Stimulated activated CD4-positive, alpha-beta T cell treated with anti-CD3 and anti-CD28 coated beads, TNF-alpha, amount 100 ng/mL, for 48 hours (primary cell): ENCODE measurements at regions not wholly inside any gene's neighbourhood (a gene's known extent, or its start where the extent isn't known, plus 50 kb on each side); places are given as distances from the start of the nearest gene placed in this dataset.
"Not testable (repeated sequence)": the region's sequence is repeated elsewhere in the genome, so short reads cannot be mapped to it uniquely, and the experiment has no call there.

Experiments
- DNase-seq, 3 donors: peaks; one replicate each; pipeline ENCODE4 v3.0.0-alpha.2; 2020; ENCODE audit warnings: low read depth in 3 of 3

DNA sequence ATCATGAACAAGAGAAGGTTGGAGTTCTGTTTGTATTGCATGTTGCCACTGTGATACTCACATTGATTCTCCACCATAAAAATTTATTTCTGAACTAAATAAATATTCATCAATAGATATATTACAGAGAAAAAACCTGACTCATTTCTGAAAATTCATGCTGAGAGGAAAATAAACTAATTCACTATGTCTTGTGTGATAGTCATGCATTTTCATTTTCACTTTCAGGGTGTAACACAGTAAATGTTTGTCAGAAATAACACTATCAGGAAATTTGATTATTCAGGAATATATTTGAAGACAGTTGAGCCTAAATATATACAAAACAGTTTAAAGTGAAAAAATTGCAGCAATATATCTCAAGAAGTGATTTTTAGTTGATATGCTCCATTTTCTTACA is 335.2 kb downstream of the KCNJ3 start:
- DNase-seq, result no peak

DNA sequence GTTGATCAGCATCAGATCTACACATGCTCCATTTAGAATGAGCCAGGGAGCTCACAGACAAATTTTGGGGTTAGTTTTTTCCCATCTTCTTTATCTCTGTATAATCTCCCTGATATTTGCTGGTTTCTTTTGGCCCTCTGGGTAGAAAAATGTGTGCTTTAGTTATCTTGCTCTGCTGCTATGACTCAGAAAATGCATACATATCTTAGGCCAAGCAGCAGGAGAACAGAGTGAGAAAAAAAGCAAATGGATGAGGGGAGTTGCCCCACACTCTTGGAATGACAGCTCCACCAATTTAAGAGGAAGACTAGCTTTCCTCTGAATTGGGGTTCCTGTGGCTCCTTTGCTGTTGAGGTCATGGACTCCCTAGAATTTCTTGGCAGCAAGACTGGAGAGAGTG is 331.8 kb downstream of the KCNJ3 start:
- no peak for DNase-seq

DNA sequence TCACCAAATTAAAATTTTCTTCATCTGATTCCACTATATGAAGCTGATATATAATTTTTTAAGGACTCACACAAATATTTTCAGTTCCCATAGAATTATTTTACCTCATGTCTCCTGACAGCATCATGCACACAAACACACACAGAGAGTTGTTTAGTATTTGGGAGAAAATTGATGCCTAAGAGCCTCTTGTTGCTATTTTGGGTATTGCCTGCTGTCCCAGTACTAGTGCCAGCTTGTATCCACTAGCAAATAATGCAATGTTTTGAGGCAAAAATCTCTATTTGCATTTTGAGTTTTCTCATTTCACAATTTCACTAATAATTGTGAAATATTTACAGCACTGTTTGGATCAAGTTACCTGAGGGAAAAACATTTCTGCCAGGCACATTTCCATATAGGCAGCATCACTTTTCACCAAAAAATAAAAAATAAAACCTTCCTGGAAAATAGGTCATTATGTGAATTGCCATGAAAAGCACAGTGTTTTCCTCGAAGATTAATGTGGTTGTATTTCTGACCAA is 328.2 kb downstream of the KCNJ3 start:
- no peak for DNase-seq

DNA sequence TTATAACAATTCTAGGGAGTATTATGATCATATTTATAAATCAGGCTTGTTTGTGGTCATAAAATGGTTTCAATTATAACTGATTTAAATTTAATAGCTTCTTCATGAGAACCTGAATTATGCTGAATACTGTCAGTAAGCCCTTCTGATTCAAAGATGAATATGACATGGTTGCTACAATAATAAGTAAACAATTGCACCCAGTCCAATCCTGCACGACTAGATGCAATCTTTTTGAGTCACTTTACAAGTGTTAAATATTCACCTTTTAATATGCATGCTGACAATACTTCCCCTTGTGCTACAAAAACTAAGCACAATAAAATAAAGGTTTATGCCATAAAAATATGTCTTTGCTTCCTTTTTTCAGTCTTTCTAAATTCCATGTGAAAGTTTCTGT is 325.2 kb downstream of the KCNJ3 start:
- DNase-seq, result no peak

DNA sequence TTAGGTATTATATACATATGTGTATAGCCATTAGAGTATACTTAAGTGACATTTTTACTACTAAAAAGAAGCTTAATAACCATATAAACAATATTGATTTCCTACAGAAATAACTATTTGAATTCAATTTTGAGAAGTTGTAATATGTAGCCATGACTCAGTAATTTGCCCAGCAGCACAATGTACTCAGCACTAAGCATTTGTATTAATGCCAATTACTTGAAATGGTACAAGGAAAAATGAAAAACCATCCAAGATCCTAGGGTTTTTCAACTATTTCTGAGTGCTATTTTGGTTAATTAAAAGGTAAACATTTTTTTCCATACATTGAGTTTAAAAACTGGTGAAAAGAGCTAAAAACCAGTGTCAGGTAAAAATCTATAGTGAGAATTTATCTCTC is 324.0 kb downstream of the KCNJ3 start:
- no peak for DNase-seq

DNA sequence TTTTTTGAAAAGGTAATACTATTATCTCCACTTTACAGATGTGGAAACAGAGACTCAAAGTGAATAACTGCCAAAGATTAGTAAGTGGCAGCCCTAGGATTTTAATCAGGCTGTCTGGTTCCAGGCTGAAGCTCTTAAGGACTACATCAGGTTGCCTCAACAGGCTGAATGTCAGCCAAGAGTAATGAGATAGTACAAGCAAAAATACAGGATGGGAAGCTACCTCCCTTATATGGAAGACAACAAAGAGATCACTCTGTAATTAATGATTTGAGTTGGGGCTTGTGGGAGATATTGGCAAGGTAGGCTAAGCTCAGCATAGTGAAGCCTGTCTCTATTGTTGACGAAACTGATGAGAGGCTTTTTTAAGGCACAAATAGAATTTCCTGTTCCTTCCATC is 323.1 kb downstream of the KCNJ3 start:
- no peak for DNase-seq

DNA sequence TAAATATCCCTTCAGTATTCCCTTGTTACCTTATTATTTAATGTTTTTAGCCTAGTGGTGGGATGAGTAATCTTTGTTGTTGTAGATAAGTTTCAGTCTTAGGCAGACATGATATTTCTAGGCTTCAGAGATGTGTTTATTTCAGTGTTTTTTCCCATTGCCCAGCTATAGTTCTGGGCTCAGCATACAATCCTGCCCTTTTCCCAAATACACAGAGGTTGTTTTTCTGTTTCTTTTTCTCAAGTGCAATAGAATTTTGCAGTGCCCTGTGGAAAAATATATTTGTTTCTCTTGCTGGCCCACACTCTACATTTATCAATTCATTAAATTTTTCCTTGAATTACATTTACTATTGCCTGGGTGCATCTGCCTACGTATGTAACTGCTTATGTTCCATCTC is 321.8 kb downstream of the KCNJ3 start:
- DNase-seq, result no peak

DNA sequence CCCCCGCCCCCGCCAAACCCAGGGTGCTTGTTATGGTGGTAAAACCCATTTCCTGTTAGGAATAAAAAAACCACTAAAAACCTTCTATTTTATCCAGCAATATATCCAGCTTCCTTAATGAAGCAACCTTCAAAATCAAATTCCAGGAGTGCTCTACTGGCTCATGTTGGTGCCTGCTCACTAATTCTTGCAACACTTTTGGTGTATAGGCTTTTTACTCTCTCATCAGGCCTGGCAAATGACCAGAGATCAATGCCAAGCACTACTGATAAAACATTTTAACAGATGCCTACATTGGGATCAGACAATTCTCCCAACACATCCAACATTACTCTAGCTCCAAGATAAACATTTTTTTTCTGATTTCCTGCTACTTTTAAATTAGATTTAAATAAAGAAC is 312.4 kb downstream of the KCNJ3 start:
- DNase-seq, result no peak

DNA sequence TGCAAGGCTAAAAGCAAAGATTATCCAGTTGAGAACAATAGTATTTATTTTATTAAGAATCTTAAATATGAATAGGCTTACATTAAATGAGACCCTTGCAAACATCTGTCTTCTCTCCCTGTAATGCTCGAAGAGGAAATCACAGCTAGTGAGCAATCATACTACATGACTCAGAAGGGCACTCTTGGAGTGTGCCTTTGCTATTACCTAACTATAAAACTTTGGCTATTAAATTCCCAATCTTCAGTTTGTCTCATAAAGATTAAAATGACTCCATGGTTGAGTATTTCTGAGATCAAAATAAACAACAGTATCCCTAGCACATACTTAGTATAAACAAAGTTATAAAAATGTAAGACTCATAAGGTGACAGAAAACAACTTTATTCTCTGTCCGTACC is 296.9 kb downstream of the KCNJ3 start:
- DNase-seq, result no peak

DNA sequence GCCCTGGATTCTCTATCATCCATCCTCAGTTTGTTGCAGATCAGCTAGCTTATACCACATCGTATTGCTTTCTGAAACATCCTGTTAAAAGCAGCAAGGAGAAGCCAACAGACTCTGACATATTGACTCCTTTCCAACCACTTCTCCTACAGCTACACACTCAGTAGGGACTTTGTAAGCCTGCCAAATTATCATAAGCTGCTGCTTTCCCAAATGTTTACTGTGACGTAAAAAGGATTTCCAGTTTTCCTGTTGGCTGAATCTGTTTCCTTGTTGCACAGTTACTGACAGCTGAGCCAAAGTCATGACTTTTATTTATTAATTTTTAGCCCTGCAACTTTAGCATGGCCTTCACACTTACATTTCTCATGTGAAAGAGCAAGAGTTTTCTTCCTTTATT is 294.3 kb downstream of the KCNJ3 start:
- no peak for DNase-seq

DNA sequence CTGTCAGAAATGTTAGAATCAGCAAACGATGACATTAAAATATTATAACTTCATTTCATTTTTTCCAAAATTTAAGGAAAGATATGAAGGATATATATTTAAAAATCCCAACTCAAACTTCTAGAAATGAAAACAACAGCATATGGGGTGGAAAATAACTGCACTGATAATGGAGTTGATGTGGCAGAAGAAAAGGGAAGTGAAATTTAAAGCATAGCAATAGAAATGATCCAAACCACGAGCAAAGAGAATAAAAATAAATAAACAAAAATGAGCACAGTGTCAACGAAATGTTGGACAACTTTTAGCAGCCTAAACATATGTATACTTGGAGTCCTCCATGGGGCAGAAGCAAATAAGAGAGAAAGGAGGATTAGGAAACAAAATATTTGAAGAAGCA is 280.2 kb downstream of the KCNJ3 start:
- no peak for DNase-seq

DNA sequence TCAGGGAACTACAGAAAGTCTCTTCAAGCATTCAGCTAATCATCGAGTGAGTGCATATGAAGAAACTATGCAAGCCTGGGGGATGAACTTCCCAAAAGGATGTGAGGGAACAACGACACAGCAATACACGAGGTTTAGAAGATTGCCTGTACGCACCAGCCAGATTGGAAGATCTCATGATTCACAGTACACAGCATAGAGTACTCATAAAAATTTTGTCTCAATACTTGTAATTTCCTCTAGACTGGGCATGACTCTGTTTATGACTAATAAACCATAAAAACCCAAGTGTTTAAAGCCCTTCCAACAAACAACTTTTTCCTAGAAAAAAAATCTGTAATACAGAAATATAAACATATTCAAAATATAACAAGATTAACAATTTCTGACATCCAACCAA is 279.7 kb downstream of the KCNJ3 start:
- no peak for DNase-seq

DNA sequence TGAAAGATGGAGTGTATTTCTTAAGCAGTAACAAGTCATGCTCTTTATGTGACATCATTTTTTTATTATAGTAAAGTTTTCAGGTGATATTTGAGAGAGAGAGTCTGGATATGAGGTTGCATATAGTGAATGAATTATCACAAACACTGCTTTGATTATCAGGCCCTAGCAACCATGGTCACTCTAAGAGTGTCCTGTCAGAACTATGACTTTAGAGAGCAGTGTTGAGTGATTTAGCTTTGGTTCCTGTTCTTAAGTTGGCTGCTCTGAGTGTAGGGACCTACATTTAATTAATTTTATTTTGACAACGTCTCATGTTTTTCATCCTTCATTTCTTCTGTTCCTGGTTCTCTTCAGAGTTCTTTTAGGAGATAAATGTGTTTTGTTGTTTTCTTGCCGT is 275.5 kb downstream of the KCNJ3 start:
- DNase-seq, result no peak

DNA sequence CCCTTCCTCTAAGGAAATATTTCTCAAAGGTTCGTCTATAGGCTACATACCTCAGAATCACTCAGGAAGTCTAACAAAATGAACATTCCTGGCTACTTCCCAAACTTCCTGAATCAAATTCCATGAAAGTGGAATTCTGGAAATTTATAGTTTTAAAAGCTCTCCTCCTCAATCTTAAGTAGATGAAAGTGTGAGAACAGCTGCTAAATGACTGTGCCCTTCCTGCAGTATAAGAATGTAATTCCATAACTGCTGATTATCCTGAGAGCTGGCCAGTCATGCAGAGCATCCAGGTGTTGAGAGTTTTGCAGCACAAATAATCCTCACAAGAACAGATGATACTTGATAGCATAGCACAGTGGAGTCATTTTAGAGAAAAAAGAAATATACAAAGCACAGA is 265.0 kb downstream of the KCNJ3 start:
- DNase-seq, result no peak

DNA sequence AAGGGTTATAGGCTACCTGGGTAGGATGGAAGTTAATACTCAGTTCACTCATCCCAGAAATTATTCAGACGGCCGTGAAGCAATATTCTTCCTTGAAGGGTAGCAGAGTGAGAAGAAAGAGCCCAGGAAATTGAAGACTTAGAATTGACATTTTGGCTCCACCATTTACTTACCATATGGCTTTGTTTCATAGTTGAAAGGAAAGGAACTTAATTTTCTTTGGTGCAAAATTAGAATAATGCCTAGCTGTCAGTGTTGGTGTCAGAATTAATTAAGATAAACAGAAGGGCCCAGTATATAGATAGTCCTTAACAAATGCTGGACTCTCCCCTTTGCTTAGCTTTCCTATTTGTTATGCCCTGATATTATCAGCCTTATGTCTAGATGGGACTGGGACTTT is 263.2 kb downstream of the KCNJ3 start:
- no peak for DNase-seq

DNA sequence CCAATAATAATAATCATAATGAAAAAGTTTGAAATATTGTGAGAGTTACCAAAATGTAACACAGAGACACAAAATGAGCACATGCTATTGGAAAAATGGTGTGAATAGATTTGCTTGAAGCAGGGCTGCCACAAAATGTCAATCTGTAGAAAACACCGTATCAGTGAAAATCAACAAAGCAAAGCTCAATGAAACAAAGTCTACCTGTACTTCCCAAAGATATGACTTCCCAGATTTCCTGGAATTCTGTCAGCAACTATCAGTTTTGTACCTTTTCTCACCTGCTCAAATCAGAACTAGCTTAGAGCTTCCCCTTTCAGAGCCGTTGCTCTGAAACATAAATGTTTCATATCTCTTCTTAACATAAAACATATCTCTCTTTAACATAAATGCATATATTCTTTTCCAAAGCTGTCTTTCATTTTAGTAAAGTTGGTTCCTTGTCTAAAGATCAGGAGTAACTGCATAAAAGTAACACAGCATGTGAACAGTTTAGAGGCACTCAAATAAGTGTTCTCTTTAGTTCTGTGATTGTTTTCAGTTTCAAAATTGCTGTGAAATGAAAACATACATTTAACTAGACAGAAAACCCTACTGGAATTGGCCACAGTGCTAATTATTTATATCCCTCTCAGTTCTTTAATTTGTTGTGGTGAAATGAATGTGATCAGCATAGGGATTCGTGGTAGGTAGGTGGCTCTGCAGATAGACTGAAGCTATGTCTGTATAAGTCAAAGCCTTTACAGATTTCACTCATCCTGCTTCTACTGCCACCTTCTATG is 262.5 kb downstream of the KCNJ3 start:
- no peak for DNase-seq

DNA sequence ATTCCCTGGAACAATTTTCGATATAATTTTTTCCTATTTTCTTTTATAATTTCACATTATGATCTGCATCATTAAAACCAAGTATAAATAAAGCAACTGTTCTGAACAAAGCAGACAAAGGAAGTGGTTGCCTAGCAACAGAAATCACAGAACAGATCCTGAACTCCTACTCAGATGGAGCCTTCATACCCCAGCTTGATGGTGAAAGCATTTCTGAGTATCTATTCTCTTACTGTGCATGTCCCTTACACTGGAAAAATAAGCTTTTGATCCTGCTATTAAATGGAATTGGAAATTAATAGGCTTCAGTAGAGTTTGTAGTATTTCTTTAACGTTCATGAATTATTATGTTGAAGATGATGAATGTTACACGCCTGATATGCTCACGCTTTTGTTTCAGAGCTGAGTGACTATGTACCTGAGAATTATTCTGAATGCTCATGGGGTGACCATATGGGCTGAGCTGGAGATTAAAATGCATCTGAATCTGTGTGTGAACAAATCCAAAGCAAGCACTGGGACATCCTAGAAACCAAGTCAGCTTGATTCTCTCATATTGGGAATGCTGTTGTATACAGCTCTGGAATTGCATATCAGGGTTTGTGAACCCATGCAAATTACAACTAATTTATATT is 254.0 kb downstream of the KCNJ3 start:
- DNase-seq, result no peak

DNA sequence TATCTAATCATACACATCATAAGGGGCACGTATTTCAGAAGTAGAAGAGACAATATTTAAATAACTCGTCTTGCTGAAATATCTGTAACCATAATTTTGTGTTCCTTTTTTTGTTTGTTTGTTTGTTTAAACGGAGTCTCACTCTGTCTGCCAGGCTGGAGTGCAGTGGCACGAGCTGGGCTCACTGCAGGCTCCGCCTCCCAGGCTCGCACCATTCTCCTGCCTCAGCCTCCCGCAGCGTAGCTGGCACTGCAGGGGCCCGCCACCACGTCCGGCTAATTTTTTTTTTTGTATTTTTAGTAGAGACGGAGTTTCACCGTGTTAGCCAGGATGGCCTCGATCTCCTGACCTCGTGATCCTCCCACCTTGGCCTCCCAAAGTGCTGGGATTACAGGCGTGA is 248.9 kb downstream of the KCNJ3 start:
- DNase-seq, result not testable (repeated sequence)

DNA sequence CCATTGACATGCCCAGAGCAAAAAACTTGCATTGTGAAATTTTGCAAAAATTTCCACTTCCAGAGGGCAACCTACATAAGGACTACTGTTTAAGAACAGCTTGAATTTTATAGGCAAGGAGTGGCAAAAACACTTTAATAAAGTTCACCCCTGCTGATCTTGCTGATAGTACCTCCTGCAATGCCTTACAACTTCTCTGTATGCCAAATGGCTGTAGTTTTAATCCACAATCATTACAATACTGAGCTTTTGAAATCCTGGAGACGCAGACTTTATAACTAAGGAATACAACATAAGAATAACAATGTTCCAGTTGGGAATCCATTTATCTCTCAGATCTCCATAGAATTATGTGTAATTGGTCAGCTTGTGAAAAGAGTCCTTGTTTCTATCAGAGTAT is 247.5 kb downstream of the KCNJ3 start:
- no peak for DNase-seq

DNA sequence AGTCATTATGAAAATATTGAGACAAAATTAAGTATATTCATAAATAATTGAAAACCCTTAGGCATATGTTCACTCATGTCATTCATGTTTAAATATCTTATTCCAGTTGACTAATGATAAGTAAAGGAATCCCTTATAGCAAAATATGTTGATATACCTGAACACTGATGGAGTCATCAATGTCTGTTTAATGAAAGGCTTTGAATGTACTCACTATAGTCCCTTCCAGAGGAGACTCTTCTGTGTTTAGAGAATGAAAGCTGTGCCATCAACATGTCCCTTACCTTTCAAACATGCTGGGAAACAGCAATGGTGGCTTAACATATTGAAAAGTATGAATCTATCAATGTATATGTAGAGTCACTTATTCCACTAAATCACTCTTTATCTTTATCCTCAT is 242.9 kb downstream of the KCNJ3 start:
- DNase-seq, result no peak

DNA sequence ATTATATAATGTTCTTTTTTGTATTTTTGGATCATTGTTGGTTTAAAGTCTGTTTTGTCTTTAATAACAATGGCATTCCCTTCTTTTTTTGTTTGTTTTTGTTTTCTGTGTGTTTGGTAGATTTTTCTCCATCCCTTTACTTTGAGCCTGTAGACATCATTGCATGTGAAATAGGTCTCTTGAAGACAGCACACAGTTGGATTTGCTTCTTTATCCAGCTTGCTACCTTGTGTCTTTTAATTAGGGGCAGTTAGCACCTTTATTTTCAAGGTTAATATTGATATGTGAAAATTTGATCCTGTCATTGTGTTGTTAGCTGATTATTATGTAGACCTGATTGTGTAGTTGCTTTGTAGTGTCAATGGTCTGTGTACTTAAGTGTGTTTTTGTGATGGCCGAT is 235.7 kb downstream of the KCNJ3 start:
- no peak for DNase-seq

DNA sequence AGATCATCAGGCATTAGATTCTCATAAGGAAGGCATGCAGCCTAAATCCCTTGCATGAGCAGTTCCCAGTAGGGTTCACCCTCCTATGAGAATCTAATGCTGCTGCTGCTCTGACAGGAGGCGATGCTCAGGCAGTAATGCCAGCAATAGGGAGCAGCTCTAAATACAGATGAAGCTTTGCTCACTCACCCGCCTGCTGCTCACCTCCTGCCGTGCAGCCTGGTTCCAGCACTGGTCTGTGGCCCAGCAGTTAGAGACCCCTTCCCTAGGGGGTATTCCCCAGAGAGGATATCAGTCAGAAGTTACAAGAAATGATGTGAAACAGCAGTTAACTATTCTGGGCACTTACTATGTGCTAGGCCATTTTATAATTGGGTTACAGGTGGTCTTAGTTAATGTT is 226.0 kb downstream of the KCNJ3 start:
- DNase-seq, result no peak

DNA sequence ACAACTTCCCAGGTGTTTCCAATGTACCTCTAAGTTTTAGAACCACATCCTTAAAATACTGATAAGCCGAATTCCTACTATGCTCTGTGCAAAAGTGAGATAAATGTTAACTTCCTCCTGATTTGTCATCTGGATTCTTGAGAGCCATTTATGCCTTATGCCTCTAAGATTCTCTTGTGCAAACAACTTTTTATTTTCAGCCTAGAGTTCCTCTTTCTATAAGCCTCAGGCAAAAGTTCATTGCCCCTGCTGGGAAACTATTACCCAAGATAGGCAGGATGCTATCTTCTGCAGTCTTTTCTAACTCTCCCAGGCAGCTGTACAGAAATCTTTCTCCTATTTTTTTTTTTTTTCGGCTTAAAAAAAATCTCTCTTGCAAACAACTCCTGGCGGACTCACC is 216.1 kb downstream of the KCNJ3 start:
- DNase-seq, result no peak

DNA sequence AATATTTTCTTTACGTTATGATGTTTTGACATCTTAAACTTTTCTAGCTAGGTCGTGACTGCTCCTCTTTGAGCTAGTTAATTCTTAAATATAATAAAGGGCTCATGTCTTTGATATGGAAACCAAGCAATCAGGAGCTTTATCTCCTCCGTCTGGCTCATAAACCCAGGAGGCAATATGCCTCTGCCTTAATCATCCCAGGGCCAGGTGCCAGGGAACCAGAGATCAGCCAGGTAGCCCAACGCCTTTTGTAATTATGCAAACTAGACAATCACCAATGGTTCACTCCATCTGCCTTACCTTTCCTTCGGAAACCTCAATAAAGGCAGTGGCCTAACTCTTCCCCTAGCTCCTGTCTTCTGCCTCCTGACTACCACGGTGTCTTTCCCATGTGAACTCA is 213.7 kb downstream of the KCNJ3 start:
- no peak for DNase-seq
